ENCODE measurements at regions not wholly inside any gene's neighbourhood (a gene's known extent, or its start where the extent isn't known, plus 50 kb on each side); places are given as distances from the start of the nearest gene placed in this dataset.
"Not testable (repeated sequence)": the region's sequence is repeated elsewhere in the genome, so short reads cannot be mapped to it uniquely, and the experiment has no call there.

DNA sequence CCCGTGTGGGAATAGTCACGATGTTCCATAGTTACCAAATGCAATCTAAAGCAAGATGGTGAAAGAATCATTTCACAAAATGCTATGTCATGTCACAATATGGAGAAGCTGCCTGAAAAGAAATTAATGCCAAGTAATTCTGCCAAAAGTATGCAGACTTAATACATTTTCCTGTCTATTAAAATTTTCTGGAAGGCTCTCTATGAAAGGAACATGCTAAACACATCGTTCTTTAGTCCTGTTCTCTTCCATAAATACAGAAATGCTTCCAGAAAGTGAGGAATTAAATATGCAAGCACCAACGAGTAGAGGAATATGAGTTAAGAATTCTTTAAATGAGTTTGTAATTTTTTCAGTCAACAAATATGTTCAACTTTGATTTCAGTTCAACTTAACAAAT is 266.8 kb upstream of the CRBN start:
- Histone ChIP-seq H3K36me3 (no peaks in the 10 kb centered on the region), H3K4me3 (no peak overlapping the region), H3K27ac (no peak overlapping the region), H3K9me3 (no peaks in the 10 kb centered on the region), H3K27me3 (no peaks in the 10 kb centered on the region), H3K4me1 (no peaks in the 10 kb centered on the region)
- no peak for TF ChIP-seq EP300 (IDR thresholded peaks at IDR 0.05)
- no peak for TF ChIP-seq POLR2AphosphoS5 (IDR thresholded peaks at IDR 0.05)
- TF ChIP-seq POLR2A (IDR thresholded peaks at IDR 0.05), result no peak
- TF ChIP-seq, protein P1, sequence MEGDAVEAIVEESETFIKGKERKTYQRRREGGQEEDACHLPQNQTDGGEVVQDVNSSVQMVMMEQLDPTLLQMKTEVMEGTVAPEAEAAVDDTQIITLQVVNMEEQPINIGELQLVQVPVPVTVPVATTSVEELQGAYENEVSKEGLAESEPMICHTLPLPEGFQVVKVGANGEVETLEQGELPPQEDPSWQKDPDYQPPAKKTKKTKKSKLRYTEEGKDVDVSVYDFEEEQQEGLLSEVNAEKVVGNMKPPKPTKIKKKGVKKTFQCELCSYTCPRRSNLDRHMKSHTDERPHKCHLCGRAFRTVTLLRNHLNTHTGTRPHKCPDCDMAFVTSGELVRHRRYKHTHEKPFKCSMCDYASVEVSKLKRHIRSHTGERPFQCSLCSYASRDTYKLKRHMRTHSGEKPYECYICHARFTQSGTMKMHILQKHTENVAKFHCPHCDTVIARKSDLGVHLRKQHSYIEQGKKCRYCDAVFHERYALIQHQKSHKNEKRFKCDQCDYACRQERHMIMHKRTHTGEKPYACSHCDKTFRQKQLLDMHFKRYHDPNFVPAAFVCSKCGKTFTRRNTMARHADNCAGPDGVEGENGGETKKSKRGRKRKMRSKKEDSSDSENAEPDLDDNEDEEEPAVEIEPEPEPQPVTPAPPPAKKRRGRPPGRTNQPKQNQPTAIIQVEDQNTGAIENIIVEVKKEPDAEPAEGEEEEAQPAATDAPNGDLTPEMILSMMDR (IDR thresholded peaks at IDR 0.05), result no peak
- DNase-seq (ENCODE audit: low spot score in 2 of 2), result no peak
- 55% methylated on average over 4 of the region's 4 CpGs for WGBS

DNA sequence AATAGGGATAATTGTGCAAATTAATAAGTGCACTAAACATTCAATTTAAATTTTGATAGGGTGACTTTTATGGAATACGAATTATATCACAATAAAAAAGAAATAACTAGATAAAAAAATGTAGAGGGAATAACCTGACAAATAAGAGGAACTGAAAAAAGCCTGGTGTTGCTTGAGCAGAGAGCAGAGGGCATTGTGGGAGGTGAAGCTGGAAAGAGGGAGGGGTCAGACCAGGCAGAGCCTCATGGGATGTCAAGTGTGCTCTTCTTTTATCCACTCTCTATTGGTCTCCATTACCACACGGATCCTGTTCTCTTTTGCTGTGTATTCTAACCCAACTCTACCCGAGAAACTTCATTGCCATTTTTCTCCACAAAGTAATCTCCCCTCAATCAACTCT is 264.0 kb upstream of the CRBN start:
- no peak for DNase-seq (ENCODE audit: low spot score in 2 of 2)
- Histone ChIP-seq H3K27me3 (no peaks in the 10 kb centered on the region), H3K4me3 (no peak overlapping the region), H3K27ac (no peak overlapping the region), H3K9me3 (no peaks in the 10 kb centered on the region), H3K36me3 (no peaks in the 10 kb centered on the region), H3K4me1 (no peaks in the 10 kb centered on the region)
- 79% methylated on average over 3 of the region's 3 CpGs for WGBS
- no peak for TF ChIP-seq EP300 (IDR thresholded peaks at IDR 0.05)
- TF ChIP-seq, protein P1 (IDR thresholded peaks at IDR 0.05), result no peak
- TF ChIP-seq POLR2A (IDR thresholded peaks at IDR 0.05), result no peak

DNA sequence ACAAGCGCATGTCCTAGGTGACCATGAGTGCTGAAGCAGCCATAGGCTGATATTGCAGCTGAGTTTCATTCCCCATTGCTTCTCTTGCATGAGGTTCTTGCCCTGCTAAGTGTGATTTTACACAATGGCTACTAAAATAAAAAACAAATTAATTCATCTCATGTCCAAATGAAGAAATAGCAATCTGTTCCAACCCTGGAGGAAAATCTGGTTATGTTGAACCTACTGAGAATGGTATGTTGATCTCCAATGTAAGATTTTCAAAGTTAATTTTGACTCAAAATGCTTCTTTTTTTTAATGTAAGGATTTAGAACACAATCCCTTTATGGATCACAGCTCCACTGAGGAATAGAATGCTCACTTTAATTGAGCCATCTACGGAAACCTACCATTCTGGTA is 254.2 kb upstream of the CRBN start:
- TF ChIP-seq, protein P1 (IDR thresholded peaks at IDR 0.05), result no peak
- TF ChIP-seq POLR2A (IDR thresholded peaks at IDR 0.05), result no peak
- TF ChIP-seq POLR2AphosphoS5 (IDR thresholded peaks at IDR 0.05), result no peak
- TF ChIP-seq EP300 (IDR thresholded peaks at IDR 0.05), result no peak
- H3K4me3 ChIP-seq, result no peak overlapping the region
- no peaks in the 10 kb centered on the region for H3K36me3 ChIP-seq
- H3K27ac ChIP-seq, result no peak overlapping the region
- H3K9me3 ChIP-seq, result no peaks in the 10 kb centered on the region
- WGBS, result 96% methylated on average over 2 of the region's 2 CpGs
- no peaks in the 10 kb centered on the region for H3K4me1 ChIP-seq
- H3K27me3 ChIP-seq, result no peaks in the 10 kb centered on the region
- DNase-seq (ENCODE audit: low spot score in 2 of 2), result no peak

DNA sequence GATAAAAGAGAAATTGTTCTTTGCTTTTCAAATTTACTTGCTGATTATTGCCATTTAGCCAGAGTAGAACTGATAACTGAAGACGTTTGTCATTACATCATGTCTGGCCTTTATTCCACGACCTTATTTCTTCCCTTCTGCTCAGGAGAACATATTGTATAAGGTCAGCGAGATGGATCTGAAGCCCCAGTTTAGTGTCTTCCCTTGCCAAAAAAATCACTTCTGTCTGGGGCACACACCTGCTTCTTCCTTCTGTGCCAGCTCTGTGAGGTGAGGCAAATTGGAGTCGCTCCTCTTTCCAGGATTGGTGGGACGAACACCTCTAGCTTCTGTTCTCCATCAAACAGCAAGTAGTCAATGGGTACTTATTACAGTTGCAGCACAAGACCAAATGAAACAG is 250.3 kb upstream of the CRBN start:
- no peaks in the 10 kb centered on the region for H3K36me3 ChIP-seq
- H3K4me1 ChIP-seq, result no peaks in the 10 kb centered on the region
- no peak for DNase-seq (ENCODE audit: low spot score in 2 of 2)
- no peaks in the 10 kb centered on the region for H3K27me3 ChIP-seq
- H3K27ac ChIP-seq, result no peak overlapping the region
- H3K9me3 ChIP-seq, result no peaks in the 10 kb centered on the region
- TF ChIP-seq, protein P1 (IDR thresholded peaks at IDR 0.05), result no peak
- TF ChIP-seq POLR2A (IDR thresholded peaks at IDR 0.05) (no peak), POLR2AphosphoS5 (IDR thresholded peaks at IDR 0.05) (no peak), EP300 (IDR thresholded peaks at IDR 0.05) (no peak)
- WGBS, result 48% methylated on average over 5 of the region's 5 CpGs
- no peak overlapping the region for H3K4me3 ChIP-seq

DNA sequence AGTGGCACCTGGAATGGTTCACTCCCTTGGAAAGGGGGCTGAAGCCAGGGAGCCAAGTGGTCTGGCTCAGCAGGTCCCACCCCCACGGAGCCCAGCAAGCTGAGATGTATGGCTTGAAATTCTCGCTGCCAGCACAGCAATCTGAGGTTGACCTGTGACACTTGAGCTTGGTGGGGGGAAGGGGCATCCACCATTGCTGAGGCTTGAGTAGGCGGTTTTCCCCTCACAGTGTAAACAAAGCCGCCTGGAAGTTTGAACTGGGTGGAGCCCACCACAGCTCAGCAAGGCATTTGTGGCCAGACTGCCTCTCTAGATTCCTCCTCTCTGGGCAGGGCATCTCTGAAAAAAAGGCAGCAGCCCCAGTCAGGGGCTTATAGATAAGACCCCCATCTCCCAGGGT is 228.2 kb upstream of the CRBN start:
- not testable (repeated sequence) for H3K27ac ChIP-seq; DNase-seq (ENCODE audit: low spot score in 2 of 2); H3K36me3 ChIP-seq; H3K4me3 ChIP-seq; H3K9me3 ChIP-seq; H3K4me1 ChIP-seq; H3K27me3 ChIP-seq
- WGBS, result 40% methylated on average over 1 of the region's 4 CpGs

DNA sequence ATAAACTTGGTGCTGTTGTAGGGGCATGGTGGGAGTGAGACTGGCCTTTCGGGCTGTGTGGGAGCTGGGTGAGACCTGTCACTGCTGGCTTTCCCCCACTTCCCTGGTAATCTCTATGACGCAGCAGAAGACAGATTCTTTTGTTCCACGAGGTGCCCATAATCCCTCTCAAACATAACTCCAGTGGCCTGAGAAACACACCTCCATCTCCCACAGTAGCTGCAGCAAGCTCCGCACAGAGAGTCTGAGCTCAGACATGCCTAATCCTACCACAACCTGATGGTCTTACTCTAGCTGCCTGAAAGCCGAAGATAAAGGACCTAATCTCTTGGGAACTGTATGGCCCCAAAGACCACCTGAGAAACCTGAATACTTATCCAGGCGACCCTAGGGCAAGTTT is 225.6 kb upstream of the CRBN start:
- WGBS, result 82% methylated on average over 3 of the region's 6 CpGs
- DNase-seq (ENCODE audit: low spot score in 2 of 2), result no peak
- Histone ChIP-seq H3K9me3 (no peaks in the 10 kb centered on the region), H3K27me3 (no peaks in the 10 kb centered on the region), H3K4me3 (no peak overlapping the region), H3K27ac (no peak overlapping the region), H3K4me1 (no peaks in the 10 kb centered on the region), H3K36me3 (no peaks in the 10 kb centered on the region)
- TF ChIP-seq EP300 (IDR thresholded peaks at IDR 0.05) (no peak), POLR2AphosphoS5 (IDR thresholded peaks at IDR 0.05) (no peak), POLR2A (IDR thresholded peaks at IDR 0.05) (no peak)
- TF ChIP-seq, protein P1 (IDR thresholded peaks at IDR 0.05), result no peak
